Large intestine (tissue), 3 donors: ENCODE measurements at regions not wholly inside any gene's neighbourhood (a gene's known extent, or its start where the extent isn't known, plus 50 kb on each side); places are given as distances from the start of the nearest gene placed in this dataset.

Experiments used
- DNase-seq, 2 donors: peaks; one replicate each; pipeline versions ENCODE4 v3.0.0 to v3.0.0-alpha.2; 2013
- H3K27ac ChIP-seq: one replicate; pipeline ENCODE4 v1.5.1; 2013; ENCODE audit warnings: low read length
- H3K27me3 ChIP-seq: 2 replicates; pipeline ENCODE4 v1.6.1; 2013; ENCODE audit warnings: low read length; ENCODE audit not compliant: control insufficient read depth, insufficient read depth
- H3K36me3 ChIP-seq: 2 replicates; pipeline ENCODE4 v1.6.1; 2013; ENCODE audit warnings: low read length; ENCODE audit not compliant: control insufficient read depth, insufficient read depth
- H3K4me1 ChIP-seq: one replicate; pipeline ENCODE4 v1.6.1; 2013; ENCODE audit warnings: low read length; ENCODE audit not compliant: control insufficient read depth, insufficient read depth
- H3K4me3 ChIP-seq: one replicate; pipeline ENCODE4 v1.5.1; 2013; ENCODE audit warnings: low read length
- H3K9me3 ChIP-seq: one replicate; pipeline ENCODE4 v1.6.1; 2013; ENCODE audit warnings: mild to moderate bottlenecking, low read depth, low read length, moderate library complexity; ENCODE audit not compliant: control insufficient read depth
- WGBS: methylation state at CpG from one replicate; pipeline ENCODE4 v1.1.5; 2013; ENCODE audit warnings: low lambda C conversion rate; ENCODE audit not compliant: insufficient coverage; 5-methylcytosine and 5-hydroxymethylcytosine counted together

DNA sequence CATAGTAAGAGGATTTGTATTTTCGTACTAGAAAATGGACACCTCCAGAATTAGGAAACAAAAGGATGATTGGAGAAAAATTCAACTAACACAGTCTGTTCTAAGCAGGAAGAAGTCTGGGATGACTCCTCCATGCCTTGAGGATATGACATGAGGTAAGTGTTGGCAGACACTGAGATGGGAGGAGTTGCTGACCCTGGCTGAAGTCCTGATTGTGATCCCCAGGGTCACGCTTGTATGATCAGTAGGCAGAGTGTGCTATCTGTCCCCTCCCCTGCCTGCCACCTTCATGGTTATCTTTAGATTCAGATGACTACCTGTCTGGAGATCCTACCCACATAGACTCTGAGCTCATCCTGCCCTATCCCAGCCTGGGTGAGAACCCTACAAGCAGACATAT lies 249.1 kb downstream of the C1orf94 start:
- no peaks in the 10 kb centered on the region for H3K9me3 ChIP-seq
- DNase-seq: no peak
- no peaks in the 10 kb centered on the region for H3K4me1 ChIP-seq
- H3K4me3 ChIP-seq: no peak overlapping the region
- no peak overlapping the region for H3K27ac ChIP-seq
- 50% methylated on average over 1 of the region's 2 CpGs for WGBS
- H3K27me3 ChIP-seq: no peaks in the 10 kb centered on the region
- no peaks in the 10 kb centered on the region for H3K36me3 ChIP-seq

DNA sequence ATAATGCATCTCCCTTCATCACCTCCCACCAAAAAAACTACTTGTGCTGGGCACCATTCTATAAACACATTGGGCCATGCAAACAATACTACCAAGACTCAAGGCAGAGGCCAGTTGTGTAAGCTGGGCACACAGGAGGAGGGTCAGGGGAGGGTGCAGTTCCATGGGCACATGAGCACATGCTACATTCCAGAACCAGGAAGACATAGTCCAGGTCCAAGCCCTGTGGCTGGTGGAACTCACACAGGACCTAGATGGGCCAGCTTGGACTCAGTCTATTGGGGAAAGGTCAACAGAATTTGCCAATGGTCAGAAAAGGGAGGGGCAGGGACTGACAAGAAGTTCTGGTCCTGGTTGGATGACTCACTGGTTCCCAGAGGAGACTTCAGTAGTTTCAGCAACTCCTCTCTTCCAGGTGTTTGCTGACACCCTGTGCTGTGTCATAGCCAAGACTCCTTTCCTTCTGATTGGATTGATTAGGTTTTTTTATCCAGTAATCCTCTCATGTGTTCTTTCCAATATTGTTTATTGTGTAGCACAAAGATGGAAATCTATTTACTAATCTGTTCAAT lies 249.7 kb downstream of the C1orf94 start:
- no peaks in the 10 kb centered on the region for H3K4me1 ChIP-seq
- DNase-seq: no peak
- no peak overlapping the region for H3K4me3 ChIP-seq
- H3K9me3 ChIP-seq: no peaks in the 10 kb centered on the region
- no peaks in the 10 kb centered on the region for H3K27me3 ChIP-seq
- no peak overlapping the region for H3K27ac ChIP-seq
- H3K36me3 ChIP-seq: no peaks in the 10 kb centered on the region

DNA sequence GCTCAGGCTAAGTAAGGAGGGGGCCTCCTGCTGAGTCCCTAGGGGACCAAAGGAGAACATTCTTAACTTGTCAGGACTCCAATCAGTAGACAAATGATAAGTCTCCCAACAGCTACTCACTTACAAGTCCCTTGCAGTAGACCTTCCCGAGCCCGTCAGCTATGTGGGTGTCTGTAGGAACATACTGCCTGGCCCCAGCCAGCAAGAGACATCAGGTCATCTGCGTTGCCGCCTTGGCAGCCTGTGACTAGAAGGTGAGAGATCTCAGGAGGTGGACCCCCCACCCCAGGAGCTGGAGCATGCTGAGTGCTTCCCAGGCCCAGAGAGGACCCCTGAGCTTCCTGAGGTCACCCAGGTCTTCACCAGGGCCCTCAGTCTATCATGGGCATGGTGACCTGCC lies 250.5 kb downstream of the C1orf94 start:
- Histone ChIP-seq H3K36me3 (no peaks in the 10 kb centered on the region), H3K4me1 (no peaks in the 10 kb centered on the region), H3K27ac (no peak overlapping the region), H3K27me3 (no peaks in the 10 kb centered on the region), H3K4me3 (no peak overlapping the region), H3K9me3 (no peaks in the 10 kb centered on the region)
- no CpG with 5 or more reads among the region's 4 CpGs for WGBS
- DNase-seq: no peak

DNA sequence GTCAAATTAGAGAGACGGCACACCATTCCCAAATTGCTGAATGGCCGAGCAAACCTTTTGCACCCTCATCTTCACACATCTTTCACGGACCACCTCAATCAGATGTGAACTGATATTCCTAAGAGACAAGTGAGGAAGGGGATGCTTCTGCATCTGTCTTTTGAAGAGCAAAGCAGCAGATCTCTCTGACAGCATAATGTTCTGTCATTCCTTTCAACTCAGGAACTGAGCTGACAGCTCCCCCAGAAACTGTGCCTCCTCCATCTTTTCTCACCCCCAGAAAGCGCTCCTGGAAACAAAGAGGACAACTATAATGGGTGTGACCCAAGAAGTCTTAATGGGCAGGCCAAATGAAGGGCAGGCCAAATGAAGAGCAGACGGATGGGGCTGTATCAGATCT lies 256.4 kb downstream of the C1orf94 start:
- no CpG with 5 or more reads among the region's 5 CpGs for WGBS

DNA sequence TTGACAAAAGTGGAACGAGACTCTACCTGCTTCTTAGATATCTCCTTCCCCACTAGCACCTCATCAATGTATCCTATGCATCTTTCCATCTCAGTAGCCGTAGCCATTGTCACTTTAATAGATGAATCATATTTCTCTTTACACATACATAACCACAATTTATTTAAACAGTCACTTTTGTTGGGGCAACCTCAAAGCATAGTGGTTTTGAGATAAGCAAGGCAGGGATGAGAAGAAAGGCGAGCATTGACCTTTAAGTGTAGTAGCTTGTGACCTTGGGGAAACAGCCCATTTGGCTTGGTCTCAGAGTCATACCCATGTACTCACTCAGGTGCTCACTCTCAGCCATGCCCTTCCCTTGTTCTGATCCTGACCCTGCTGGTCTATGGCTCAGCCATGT lies 260.1 kb downstream of the C1orf94 start:
- Histone ChIP-seq H3K9me3 (no peaks in the 10 kb centered on the region), H3K36me3 (no peaks in the 10 kb centered on the region), H3K4me3 (no peak overlapping the region), H3K4me1 (no peaks in the 10 kb centered on the region), H3K27ac (no peak overlapping the region), H3K27me3 (peaks cover 4% of the 10 kb centered on the region)
- no CpG with 5 or more reads among the region's 3 CpGs for WGBS
- no peak for DNase-seq

More for the DNA sequence above, 256.4 kb downstream of the C1orf94 start:
- DNase-seq: no peak
- H3K4me3 ChIP-seq: no peak overlapping the region
- H3K9me3 ChIP-seq: no peaks in the 10 kb centered on the region
- H3K4me1 ChIP-seq: no peaks in the 10 kb centered on the region
- no peak overlapping the region for H3K27ac ChIP-seq
- H3K36me3 ChIP-seq: no peaks in the 10 kb centered on the region
- H3K27me3 ChIP-seq: no peaks in the 10 kb centered on the region

DNA sequence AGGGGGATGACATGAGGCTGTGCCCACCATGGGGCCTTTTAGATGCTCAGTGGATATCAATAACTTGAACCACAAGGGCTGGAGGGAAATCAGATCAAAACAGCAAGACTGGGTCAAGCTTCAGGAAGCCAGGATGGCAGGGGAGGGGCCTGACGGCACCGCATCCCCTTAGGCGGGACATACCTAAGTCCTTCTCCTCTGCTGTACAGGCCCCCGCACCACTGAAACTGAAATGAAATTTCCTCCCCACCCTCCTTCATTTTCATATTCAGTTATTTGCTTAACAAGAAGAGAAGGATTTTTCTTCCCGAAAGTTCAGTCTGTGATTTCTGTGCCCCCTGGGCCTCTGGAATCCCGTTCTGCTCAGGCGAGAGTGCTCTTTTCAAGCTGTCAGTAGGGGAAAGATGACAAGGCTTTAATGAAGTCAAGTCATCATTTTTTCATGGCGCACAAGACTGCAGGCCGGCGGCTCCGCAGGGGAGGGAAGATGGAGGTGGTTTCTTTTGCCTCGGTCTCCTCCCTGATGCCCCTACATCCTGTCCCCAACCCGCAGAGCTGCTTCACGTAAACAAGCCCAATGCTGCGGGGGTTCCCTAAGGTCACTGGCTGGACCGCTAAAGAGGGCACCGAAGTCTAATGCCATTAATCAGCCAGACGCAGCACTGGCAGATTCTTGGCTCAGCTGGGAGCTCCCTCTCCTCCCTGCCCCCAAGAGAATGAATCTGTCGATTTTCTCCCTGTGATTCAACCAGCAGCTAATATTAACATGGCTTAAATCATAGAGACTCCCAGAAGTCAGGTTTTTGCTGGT lies 264.8 kb downstream of the C1orf94 start:
- Histone ChIP-seq H3K27me3 (peaks cover 4% of the 10 kb centered on the region), H3K9me3 (no peaks in the 10 kb centered on the region), H3K4me3 (no peak overlapping the region), H3K4me1 (no peaks in the 10 kb centered on the region), H3K36me3 (no peaks in the 10 kb centered on the region), H3K27ac (no peak overlapping the region)
- DNase-seq: no peak
- WGBS: 75% methylated on average over 4 of the region's 19 CpGs

DNA sequence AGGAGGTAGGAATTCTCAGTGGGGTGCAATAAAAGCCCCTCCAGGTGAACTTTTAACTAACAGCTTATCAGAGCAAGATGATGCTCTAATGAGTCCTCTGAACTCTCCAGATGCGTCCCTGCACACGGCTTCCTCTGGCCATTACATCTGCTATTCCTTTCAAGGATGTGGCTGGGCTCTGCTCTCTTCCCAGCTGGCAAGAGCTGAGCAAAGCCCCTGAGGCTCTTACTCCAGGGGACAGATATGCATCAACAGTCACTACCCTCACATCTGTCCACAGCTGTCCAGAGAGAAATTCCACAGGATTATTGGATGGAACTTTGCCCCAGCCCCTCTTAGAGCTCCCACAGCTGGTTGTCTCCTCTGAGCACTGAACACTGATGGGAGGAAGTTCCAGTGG lies 267.8 kb downstream of the C1orf94 start:
- Histone ChIP-seq H3K9me3 (no peaks in the 10 kb centered on the region), H3K4me3 (no peak overlapping the region), H3K27me3 (peaks cover 6% of the 10 kb centered on the region), H3K4me1 (no peaks in the 10 kb centered on the region), H3K27ac (no peak overlapping the region), H3K36me3 (no peaks in the 10 kb centered on the region)
- DNase-seq: no peak
- WGBS: no CpG with 5 or more reads among the region's 2 CpGs

DNA sequence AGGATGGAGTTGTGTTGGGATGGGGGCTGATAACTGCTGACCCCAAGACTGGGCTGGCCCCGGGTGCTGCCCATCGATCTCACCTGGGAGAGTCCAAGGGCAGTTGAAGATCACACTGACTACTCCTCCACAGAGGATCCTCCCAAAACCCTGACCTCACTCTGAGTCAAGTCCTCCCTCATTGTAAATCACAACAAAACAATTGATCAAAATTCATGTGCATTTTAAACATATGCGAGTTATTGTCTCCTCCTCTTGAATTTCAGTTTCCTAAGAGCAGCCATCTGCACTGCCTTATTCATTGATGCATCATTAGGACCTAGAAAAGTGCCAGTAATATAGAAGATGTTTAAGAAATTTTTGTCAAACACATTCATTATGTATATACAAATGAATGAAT lies 273.6 kb downstream of the C1orf94 start:
- Histone ChIP-seq H3K4me3 (no peak overlapping the region), H3K36me3 (no peaks in the 10 kb centered on the region), H3K27me3 (peaks cover 2% of the 10 kb centered on the region), H3K9me3 (no peaks in the 10 kb centered on the region), H3K27ac (no peak overlapping the region), H3K4me1 (no peaks in the 10 kb centered on the region)
- no CpG with 5 or more reads among the region's 3 CpGs for WGBS
- DNase-seq: no peak

DNA sequence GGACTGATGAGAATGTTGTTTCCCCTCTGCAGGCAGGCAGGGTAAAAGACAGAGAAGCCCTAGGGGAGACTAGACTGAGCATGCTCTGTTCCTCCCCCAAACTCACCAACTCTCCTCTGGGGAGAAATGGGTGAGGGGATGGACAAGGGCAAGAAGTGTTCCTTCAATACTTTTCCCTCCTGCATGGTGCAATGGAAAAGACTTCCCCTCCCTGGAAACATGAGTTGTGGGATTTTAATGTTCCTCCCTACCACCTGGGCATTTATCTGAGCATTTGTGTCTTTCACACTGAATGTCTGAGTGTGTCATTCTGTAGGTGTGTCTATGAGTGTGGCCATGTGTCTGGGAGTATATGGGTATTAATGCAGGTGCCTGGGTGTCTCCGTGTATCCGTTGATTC lies 275.7 kb downstream of the C1orf94 start:
- WGBS: no CpG with 5 or more reads among the region's 2 CpGs

DNA sequence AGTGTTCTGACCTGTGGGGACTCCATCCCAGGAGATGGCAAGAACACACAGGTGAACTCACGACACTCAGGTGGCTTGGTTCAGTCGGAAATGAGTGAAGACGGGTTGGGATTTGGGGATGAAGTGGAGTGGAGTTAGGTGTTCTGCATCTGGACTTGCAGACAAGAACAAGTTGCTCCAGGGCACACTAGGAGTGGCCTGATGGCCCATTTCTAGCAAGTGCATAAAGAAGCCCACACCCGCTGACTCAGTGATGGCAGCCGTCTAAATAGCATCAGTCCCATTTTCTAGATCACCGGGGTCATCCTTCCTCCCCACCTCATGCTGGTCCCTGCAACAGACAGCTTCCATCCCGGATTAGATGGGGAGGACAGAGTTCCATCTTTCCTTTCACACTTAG lies 278.4 kb downstream of the C1orf94 start:
- no peak for DNase-seq
- Histone ChIP-seq H3K27me3 (no peaks in the 10 kb centered on the region), H3K36me3 (no peaks in the 10 kb centered on the region), H3K4me3 (no peak overlapping the region), H3K27ac (no peak overlapping the region), H3K9me3 (no peaks in the 10 kb centered on the region), H3K4me1 (no peaks in the 10 kb centered on the region)
- 67% methylated on average over 1 of the region's 7 CpGs for WGBS

More for the DNA sequence above, 275.7 kb downstream of the C1orf94 start:
- no peaks in the 10 kb centered on the region for H3K27me3 ChIP-seq
- H3K4me3 ChIP-seq: no peak overlapping the region
- no peaks in the 10 kb centered on the region for H3K9me3 ChIP-seq
- DNase-seq: no peak
- no peaks in the 10 kb centered on the region for H3K4me1 ChIP-seq
- H3K27ac ChIP-seq: no peak overlapping the region
- H3K36me3 ChIP-seq: no peaks in the 10 kb centered on the region

DNA sequence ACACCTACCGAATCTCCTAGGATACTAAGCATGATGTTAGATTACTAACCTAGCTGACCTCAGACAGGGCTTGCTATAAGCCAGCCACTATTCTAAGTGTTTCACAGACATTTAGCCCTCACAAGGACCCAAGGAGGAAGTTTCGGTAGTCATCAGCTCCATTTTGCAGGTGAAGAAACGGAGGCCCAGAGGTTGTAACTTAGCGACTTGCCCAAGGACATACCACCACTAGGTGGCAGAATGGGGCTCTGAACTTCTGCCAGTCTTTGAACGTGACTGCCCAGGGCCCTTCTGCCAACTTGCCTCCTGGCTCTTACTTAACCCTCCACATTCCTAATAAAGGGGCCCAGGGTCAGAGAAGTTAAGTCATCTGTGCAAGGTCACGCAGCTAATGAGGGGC lies 283.5 kb downstream of the C1orf94 start:
- Histone ChIP-seq H3K27ac (no peak overlapping the region), H3K27me3 (no peaks in the 10 kb centered on the region), H3K4me1 (no peaks in the 10 kb centered on the region), H3K36me3 (no peaks in the 10 kb centered on the region), H3K4me3 (no peak overlapping the region), H3K9me3 (no peaks in the 10 kb centered on the region)
- no CpG with 5 or more reads among the region's 6 CpGs for WGBS
- peak; percentile 11 to 19 for DNase-seq
